NCI-H524 treated with DMSO at 0.1 percent for 48 hours (cell line): ENCODE measurements at regions not wholly inside any gene's neighbourhood (a gene's known extent, or its start where the extent isn't known, plus 50 kb on each side); places are given as distances from the start of the nearest gene placed in this dataset.
"Not testable (repeated sequence)": the region's sequence is repeated elsewhere in the genome, so short reads cannot be mapped to it uniquely, and the experiment has no call there.

Experiments used
- DNase-seq: peaks from one replicate; lab custom pipeline; 2025; lab: John Stamatoyannopoulos, UW

DNA sequence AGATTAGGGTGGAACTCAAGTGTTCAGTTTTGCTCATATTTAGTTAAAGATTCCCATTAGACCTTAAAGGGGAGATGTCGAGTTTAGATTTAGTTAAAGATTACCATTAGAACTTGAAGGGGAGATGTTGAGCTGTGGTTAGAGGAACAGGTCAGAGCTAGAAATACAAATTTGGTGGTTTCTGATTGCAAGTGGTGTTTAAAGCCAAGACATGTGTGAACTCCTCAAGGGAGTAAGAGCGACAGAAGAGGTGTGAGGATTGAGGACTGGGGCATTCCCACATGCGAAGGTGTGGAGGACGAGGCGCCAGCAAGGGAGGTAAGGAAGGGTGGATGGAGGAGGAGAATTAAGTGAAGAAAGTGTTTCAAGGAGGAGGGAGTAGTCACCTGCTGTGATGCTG is 168.6 kb downstream of the IER5 start:
- DNase-seq, result no peak

DNA sequence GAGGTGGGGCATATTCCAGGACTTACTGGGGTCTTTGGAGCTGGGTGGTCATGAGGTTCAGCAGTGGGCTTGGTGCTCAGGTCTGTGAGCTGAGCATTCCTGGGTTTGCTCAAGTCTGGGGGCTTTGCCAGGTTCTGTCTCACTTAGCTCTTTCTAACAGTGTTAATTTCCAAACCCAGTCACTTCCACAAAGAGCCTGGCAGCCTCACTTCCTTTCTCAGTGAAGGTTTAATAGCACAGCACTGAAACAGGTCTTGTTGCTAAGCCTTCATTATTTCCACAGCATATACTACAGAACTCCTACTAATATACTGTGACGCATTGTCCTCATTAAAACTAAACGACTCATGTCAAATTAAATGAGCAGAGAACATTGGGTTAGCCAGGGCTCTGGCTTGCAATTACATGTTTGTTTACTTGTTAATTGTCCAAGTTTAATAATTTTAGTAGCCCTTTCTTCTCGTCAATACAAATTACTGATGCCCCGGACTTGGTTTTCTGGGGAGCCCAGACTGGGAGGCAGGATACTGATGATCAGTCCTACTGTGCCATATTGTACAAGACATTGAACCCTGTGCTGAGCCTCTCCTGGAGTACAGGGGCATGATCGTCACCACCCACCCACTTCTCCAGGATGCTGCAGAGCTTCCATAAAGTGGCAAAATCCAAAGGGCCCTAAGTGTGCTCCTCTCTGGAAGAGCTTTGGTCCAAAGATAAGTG is 170.7 kb downstream of the IER5 start:
- DNase-seq, result no peak

DNA sequence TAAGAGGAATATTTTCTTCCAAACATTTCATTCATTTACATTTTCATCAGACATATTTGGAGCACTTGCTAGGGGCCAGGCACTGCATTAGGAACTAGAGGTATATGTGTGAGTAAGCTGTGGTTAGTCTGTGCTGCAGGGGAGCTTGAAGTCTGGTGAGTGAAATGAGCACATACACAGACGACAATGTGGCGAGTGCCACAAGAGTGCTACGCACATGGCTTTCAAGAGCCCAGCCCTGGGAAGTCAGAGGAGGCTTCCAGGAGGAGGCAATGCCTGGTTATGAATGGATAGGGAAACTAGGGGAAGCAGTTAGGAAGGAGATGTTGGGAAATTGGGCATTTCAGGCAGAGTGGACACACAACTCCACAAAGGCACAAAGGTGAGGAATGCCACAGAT is 171.8 kb downstream of the IER5 start:
- no peak for DNase-seq

DNA sequence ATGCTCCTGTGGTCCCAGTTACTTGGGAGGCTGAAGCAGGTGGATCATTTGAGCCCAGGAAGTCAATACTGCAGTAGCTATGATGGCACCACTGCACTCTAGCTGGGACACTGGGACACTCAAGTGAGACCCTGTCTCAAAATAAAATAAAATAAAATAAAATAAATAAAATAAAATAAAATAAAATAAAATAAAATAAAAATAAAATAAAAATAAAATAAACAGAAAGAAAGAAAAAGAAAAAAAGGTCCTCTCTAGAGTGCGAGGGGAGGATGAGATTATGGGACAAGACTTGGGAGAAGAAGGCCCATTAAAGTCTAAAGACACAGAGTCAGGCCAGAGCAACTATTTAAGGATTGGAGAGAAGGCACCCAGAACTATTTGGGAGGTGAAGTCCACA is 172.5 kb downstream of the IER5 start:
- DNase-seq, result no peak

DNA sequence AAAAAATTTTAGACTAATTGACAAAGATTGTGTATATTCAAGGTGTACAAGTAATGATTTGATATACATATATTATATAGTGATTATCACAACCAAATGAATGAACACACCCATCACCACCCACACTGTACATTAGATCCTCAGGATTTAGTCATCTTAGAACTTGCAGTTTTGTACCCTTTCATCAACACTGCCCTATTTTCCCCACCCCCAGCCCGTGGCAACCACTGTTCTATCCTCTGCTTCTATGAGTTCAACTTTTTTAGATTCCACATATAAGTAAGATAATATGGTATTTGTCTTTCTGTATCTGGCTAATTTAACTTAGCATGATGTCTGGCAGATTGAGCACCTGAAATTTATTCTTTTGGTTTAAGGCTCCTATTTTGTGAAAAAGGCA is 173.6 kb downstream of the IER5 start:
- no peak for DNase-seq

DNA sequence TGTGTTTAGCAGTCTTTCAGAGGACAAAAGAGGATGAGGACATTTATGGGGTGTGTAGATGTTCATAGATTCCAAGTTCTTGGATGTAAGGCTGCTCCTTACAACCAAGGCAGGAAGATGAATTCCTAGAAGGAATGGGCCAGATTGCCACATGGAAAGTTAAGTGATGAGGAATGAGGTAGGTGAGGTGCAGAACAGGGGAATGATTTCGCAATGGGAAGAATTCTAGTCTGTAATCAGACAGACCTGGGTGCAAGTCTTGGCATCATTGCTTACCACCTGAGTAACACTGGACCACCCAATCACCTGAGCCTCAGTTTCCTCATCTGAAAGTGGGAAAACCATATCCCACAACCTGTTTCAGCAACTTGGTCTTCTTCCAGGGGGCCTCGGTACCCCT is 174.9 kb downstream of the IER5 start:
- no peak for DNase-seq

DNA sequence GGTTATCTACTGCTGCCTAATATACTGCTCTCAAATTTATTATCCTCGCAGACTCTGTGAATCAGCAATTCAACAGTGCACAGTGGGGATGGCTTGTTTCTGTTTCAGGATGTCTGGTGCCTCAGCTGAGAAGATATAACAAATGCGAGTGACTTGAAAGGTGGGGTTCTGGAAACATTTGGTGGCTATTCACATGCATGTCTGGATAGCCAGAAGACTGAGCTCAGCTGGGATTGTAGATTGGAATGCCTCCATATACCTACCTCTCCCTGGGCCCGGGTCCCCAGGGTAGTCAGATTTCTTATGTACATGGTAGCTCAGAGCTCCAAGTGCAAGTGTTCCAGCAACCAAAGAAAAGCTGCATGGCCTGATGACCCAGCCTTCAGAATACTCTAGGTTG is 176.3 kb downstream of the IER5 start:
- no peak for DNase-seq

DNA sequence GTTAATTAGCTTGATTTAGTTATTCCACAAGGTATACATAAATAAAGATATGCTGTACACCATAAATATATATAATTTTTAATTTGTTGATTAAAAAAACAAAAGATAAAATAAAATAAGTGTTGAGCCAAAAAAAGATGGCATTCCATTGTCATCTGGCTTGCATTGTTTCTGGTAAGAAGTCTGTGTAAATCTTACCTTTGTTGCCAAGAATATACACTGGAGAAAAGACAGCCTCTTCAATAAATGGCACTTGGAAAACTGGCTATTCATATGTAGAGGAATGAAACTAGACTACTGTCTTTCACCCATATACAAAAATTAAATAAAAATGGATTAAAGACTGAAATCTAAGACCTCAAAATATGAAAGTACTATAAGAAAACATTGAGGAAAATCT is 196.5 kb downstream of the IER5 start:
- no peak for DNase-seq

DNA sequence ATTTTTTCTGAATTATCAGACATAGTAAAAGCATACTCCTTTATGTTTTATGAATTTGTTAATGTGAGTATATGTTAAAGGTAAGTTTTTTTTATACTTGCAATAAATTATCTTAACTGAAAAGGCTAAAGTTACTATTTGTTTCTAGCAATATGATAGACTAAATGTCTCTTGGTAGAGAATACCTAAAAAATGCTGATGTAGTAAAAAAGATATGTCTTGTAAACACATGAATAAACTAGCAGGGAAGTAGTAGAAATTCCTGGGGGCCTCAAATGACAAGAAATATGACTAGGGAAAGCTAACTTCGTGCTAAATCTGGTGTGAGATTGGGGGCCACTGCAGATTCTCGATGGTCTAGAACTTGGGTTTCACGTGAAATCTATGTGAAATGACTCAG is 188.1 kb upstream of the CACNA1E start:
- DNase-seq, result no peak

DNA sequence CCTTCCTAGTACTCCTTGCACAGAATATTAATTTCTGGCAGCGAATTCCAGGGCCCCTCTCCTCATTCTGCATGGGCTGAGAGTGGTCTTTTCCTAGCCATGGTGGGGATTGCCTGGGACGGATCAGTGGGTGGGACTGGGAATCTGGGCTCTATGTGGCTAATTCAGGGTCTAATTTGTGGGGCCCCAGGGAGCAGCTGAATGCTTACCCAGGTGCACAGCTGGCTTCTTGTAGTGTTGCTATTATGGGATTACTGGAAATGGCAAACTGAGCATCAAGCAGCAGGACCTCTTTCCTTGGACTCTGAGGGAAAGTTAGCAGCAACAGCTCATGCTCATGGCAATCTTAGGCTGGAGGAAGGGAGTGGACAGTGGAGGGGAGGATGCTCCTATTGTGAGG is 187.1 kb upstream of the CACNA1E start:
- DNase-seq, result peak; percentile 19

DNA sequence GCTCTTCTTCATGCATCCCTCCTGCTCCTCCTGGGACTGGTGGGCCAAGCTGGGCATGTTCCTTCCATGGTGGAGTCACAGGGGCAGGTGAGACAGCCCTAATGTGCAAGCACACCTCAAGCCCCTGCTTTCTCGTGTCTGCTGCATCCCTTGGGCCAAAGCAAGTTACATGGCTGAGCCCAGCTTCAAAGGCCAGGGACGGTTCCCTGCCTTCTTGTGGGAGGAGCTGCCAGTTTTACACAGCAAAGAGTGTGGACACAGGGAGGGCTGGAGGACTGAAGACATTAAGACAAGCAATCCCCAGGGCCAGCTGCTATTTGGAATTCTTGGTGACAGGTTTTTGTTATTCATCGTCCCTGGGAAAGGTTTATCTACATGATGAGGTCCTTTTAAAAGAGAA is 175.2 kb upstream of the CACNA1E start:
- no peak for DNase-seq

DNA sequence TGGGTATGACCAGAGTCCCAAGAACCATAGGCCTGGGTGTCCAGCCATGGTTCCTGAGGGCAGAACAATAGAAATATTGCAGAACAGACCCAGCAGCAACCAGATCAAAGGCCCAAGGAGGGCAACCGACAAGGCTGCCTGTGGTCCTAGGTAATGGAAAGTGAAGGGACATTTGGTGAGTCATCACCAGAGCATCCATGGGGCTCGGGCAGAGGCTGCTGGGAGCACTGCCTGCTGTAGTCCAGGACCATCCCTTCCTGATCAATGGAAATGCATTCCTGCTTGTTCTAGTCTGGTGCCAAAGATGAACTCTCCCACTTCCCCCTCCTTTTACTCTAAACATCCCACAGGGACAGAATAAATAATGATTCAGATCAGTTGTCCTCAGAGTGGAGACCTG is 172.8 kb upstream of the CACNA1E start:
- no peak for DNase-seq

DNA sequence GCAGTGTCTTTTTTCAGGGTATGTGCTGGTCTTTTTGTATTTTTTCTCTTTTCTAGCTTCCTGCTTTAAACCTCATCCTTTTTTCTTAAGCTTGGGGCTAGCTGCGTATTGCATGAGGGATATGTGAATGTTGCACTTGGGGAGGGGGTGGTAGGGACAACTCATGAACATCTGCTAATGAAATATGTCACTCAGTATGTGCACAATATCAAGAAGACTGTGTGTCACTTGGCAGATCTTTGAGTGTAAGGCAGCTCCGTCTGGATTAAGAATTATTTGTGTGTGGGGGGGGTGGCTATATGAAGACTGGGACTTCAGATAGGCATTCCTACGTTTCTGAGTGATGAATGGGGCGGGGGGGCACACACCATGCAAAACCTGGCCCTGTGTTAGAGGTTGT is 170.4 kb upstream of the CACNA1E start:
- DNase-seq, result peak; percentile 44

DNA sequence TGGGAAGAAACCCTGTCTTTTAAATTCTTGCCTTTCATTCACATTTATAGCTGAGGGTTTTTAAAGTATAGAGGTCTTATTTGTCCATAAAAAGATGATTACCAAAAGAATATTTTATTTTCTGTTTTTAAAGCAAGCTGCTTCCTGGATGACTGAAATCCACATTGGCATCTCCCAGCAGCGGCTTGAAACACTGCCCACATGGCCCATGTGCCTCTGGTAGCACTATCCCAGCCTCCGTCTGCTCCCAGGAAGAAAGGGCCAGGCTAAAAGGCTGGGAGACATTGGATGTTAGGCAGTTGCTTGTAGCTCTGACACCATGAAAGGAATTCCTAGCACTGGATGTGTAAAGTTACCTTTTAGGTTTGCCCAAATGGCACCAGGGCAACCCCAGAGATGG is 169.9 kb upstream of the CACNA1E start:
- DNase-seq, result no peak

DNA sequence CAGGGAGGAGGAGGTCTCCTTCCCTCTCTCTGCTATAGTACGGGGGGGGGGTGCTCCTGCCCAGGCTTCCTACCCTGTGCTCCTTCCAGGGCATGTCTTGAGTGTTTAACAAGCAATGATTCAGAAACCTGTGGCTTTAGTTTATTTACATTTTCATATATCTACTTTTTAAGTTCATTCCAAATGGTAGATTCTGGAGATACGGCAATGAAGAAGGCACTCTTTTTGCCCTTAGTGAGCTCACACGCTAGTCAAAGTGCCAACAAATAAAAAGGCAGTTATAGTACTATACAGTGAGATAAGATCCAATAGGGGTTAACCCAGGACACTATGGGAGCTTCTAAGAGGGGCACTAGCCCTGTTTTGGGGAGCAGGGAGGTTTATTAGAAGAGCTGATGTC is 169.3 kb upstream of the CACNA1E start:
- no peak for DNase-seq

DNA sequence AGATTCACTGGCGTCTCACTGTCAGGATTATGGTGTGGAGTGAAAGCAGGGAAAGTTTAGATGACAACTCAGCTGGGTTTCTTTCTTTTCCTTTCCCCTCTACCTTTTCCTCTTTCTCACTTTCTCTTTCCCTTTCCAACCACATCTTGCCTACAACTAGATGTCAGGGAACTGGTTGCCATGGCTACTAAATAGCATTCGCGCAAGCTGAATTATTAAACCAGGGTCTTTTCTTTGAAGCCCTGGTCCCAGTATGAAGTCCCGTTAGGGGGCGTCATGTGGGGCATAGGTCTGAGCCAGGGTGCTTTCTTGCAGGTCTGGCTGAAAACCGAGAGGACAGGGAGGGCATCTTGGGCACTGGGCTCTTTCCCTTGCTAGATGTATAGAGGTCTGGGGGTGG is 168.4 kb upstream of the CACNA1E start:
- no peak for DNase-seq

DNA sequence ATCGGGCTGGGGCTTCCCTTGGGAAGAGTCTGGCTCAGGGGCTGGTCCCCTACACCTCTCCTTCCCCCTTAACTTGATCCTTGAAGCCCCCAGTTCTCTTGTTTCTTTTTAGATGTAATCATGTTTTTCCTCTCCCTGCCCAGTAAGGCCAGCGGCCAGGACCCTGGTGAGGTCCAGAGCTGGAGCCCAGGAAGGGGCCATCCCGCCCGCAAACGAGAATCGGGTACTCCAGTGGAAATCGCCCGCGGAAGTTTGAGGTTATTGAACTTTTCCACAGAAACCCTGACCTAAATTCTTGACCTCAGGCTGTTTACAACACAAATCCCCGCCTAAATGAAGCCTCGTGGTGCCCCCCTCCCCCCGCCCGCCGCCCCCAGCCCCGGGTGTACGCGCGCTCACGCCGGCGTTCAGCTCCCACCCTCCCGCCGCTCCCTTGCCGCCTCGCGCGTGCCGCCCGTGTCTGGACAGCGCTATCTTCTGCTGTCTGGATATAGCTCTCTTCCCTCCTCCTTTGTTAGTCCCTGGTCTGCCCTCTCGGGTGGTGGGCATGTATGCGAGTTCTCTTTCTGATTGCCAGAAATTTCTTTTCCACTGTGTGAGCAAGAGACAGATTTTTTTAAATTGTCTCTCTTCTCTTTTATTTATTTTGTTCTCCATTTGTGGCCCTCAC is 165.9 kb upstream of the CACNA1E start:
- DNase-seq, result no peak

DNA sequence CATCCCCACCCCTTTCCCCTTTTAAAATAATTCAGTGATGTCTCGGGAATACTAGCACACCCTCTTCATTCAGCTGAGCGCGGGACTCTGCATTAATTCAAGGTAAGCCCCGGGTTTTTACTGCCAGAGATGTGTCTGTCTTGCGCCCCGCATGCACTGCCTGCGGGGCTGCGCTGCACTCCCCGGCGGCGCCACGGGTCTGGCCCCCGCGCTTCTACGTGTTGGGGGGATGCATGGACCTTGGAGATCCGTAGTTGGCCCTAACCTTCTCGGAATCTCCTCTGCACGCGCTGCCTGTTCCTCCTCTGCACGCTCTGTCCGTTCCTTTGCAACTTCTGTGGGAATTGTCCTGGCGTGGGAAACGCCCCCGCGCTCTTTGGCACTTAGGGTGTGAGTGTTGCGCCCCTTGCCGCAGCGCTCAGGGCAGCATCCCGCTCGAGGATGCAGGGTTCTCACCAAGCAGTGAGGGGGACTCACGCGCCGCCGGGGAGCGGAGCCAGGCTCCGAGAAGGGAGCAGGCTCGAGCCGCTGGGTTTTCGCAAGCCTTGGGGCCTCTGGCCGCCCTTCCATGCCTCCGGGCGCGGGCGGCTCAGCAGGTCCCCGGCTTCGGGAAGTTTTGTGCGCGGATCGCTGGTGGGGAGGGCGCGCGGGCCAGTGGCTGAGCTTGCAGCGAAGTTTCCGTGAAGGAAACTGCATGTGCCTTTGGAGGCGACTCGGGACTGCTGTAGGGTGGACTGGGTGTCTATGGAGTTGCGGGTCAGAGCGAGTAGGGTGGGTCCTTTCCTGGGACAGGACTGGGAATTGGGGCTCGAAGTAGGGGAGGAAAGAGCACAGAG is 165.1 kb upstream of the CACNA1E start:
- DNase-seq, result no peak

DNA sequence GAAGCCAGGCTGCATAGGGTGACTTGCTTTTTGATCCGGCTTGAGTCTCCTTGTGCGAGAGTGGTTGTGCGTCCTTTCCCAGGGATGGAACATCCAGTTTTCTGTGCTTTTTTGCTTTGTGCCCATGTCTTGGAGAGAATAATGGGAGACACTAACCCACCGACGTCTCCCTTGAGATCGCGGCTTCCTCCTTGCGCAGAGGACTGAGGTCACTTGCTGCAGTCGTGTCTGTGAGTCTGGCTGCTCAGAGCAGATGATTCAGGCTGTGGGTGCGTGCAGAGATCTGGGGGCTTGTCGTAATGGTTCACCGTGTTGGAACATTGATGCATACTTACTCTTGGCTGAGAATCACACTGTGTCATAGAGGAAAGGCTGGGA is 164.5 kb upstream of the CACNA1E start:
- no peak for DNase-seq

DNA sequence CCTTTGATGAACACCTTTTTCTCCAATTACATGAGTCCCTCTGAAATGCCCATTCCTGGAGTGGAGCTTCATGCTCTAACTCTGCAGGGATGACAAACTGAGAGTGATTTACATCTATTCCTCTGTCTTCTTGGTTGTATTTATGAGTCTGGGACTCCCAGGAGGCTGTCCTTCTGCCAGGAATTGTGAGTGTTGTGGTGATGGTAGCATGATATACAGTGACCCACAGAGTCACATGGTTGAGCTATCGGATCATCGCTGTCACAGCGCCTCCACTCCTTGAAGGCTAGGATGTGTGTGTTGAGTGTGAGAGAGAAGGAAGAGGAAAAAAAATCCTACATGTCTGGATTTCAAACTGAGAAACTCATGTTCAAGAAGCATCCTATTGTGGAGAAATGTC is 163.4 kb upstream of the CACNA1E start:
- no peak for DNase-seq

DNA sequence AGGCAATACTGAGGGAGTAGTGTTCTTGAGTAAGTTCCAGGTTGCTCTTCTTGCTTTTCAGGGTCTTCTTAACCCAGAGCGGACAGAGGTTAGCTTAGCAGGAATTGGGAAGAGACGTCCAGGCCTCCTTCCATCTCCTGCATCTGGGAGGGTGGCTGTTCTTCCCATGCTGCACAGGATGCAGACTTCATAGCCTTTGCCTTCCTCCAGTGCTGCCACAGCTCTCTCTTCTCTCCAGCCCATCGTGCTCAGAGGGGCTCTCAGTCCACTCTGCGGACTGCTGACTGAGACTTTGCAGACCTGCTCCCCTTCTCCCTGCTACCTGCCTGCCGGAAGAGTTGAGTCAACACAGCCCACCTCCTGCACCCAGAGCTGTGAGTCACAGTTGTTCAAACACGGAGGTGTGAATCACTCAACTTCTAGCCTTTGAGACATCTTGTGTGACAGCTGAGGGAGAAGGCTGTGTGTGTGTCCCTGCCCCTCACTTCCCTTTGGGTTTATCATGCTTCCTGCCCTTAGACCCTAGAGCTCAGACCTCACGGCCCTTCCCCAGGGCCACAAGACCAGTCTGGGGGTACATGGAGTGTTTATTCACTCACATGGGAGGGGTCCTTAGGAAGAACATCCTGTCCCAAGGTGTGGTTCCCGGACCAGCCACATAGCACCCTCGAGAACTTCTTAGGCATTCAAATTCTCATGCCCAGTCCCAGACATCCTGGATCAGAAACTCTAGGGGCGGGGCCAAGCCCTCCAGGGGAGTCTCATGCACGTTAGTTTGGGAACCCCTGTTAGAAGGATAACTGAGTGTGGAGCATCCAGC is 158.3 kb upstream of the CACNA1E start:
- no peak for DNase-seq

DNA sequence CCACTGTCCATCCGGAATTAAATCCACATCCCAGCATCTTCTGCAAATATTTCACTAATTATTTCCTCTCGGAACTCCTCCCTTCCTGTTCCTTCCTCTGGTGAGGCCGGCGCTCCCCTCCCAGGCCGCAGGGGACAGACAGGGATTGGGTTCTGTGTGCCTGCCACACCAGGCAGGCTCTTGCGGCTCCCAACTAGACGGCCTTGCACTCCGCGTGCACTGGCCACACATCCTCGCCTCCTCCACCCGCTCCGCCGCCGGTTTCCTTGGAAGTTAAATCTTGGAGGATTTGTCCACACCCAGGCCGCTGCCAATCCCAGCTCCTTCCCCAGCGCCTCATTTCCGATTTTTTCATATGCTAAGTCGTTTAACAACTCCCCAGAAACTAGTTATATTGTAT is 157.6 kb upstream of the CACNA1E start:
- DNase-seq, result not testable (repeated sequence)
